ENCODE measurements at regions not wholly inside any gene's neighbourhood (a gene's known extent, or its start where the extent isn't known, plus 50 kb on each side); places are given as distances from the start of the nearest gene placed in this dataset.

- no peak overlapping the region for H3K27ac Mint-ChIP-seq
- DNase-seq (no peak), ATAC-seq (no peak)
- H3K36me3 Mint-ChIP-seq (ENCODE audit: low read depth) = no peaks in the 10 kb centered on the region
- H3K9me3 Mint-ChIP-seq = peaks cover 2% of the 10 kb centered on the region
- CTCF ChIA-PET = no interaction called here
- TF ChIP-seq, protein P1, sequence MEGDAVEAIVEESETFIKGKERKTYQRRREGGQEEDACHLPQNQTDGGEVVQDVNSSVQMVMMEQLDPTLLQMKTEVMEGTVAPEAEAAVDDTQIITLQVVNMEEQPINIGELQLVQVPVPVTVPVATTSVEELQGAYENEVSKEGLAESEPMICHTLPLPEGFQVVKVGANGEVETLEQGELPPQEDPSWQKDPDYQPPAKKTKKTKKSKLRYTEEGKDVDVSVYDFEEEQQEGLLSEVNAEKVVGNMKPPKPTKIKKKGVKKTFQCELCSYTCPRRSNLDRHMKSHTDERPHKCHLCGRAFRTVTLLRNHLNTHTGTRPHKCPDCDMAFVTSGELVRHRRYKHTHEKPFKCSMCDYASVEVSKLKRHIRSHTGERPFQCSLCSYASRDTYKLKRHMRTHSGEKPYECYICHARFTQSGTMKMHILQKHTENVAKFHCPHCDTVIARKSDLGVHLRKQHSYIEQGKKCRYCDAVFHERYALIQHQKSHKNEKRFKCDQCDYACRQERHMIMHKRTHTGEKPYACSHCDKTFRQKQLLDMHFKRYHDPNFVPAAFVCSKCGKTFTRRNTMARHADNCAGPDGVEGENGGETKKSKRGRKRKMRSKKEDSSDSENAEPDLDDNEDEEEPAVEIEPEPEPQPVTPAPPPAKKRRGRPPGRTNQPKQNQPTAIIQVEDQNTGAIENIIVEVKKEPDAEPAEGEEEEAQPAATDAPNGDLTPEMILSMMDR (IDR thresholded peaks at IDR 0.05) = no peak
- POLR2A ChIA-PET = no interaction called here
- H3K27me3 Mint-ChIP-seq = no peaks in the 10 kb centered on the region
- H3K4me1 Mint-ChIP-seq (ENCODE audit: low read depth) = no peaks in the 10 kb centered on the region
- H3K4me3 Mint-ChIP-seq = no peak overlapping the region
- intact Hi-C loops (cut with micrococcal nuclease) = no loop called here
These were observed 50.0 kb upstream of the SLCO2A1 start for GRCh38 chr3:134079761-134080160.

Measured in activated CD8-positive, alpha-beta T cell treated with anti-CD3 and anti-CD28 coated beads for 36 hours (primary cell).